ENCODE measurements at regions not wholly inside any gene's neighbourhood (a gene's known extent, or its start where the extent isn't known, plus 50 kb on each side); places are given as distances from the start of the nearest gene placed in this dataset.

- no peaks in the 10 kb centered on the region for H3K4me1 ChIP-seq (ENCODE audit: control insufficient read depth, insufficient read depth, low read length)
- H3K27me3 ChIP-seq (replicated peaks; ENCODE audit: control insufficient read depth, insufficient read depth, low read length): no peaks in the 10 kb centered on the region
- H3K36me3 ChIP-seq (ENCODE audit: control insufficient read depth, insufficient read depth, low read length, severe bottlenecking): no peaks in the 10 kb centered on the region
- no peak overlapping the region for H3K4me3 ChIP-seq (ENCODE audit: low read length)
- DNase-seq (ENCODE audit: low read depth): no peak
- H3K9ac ChIP-seq (ENCODE audit: low read length): no peak overlapping the region
- no peaks in the 10 kb centered on the region for H3K9me3 ChIP-seq (ENCODE audit: control insufficient read depth, low read length)
Observed at GRCh38 chr15:46441294-46442062, 806.6 kb downstream of the SQOR start.

- Histone ChIP-seq H3K4me3 (ENCODE audit: low read length) (no peak overlapping the region), H3K36me3 (ENCODE audit: control insufficient read depth, insufficient read depth, low read length, severe bottlenecking) (no peaks in the 10 kb centered on the region), H3K4me1 (ENCODE audit: control insufficient read depth, insufficient read depth, low read length) (no peaks in the 10 kb centered on the region), H3K9ac (ENCODE audit: low read length) (no peak overlapping the region), H3K27me3 (replicated peaks; ENCODE audit: control insufficient read depth, insufficient read depth, low read length) (no peaks in the 10 kb centered on the region), H3K9me3 (ENCODE audit: control insufficient read depth, low read length) (no peaks in the 10 kb centered on the region)
- DNase-seq (ENCODE audit: low read depth): no peak
Observed at GRCh38 chr15:46442184-46442583, 807.4 kb downstream of the SQOR start.

GRCh38 chr15:46442901-46443590 is 808.2 kb downstream of the SQOR start:
- Histone ChIP-seq H3K9ac (ENCODE audit: low read length) (no peak overlapping the region), H3K9me3 (ENCODE audit: control insufficient read depth, low read length) (no peaks in the 10 kb centered on the region), H3K4me1 (ENCODE audit: control insufficient read depth, insufficient read depth, low read length) (no peaks in the 10 kb centered on the region), H3K36me3 (ENCODE audit: control insufficient read depth, insufficient read depth, low read length, severe bottlenecking) (no peaks in the 10 kb centered on the region), H3K4me3 (ENCODE audit: low read length) (no peak overlapping the region), H3K27me3 (replicated peaks; ENCODE audit: control insufficient read depth, insufficient read depth, low read length) (no peaks in the 10 kb centered on the region)
- DNase-seq (ENCODE audit: low read depth): no peak

- Histone ChIP-seq H3K27me3 (replicated peaks; ENCODE audit: control insufficient read depth, insufficient read depth, low read length) (no peaks in the 10 kb centered on the region), H3K4me1 (ENCODE audit: control insufficient read depth, insufficient read depth, low read length) (no peaks in the 10 kb centered on the region), H3K9me3 (ENCODE audit: control insufficient read depth, low read length) (peaks cover 5% of the 10 kb centered on the region), H3K36me3 (ENCODE audit: control insufficient read depth, insufficient read depth, low read length, severe bottlenecking) (no peaks in the 10 kb centered on the region), H3K9ac (ENCODE audit: low read length) (no peak overlapping the region), H3K4me3 (ENCODE audit: low read length) (no peak overlapping the region)
- no peak for DNase-seq (ENCODE audit: low read depth)
Observed at GRCh38 chr15:46450112-46450809, 815.4 kb downstream of the SQOR start.

DNA sequence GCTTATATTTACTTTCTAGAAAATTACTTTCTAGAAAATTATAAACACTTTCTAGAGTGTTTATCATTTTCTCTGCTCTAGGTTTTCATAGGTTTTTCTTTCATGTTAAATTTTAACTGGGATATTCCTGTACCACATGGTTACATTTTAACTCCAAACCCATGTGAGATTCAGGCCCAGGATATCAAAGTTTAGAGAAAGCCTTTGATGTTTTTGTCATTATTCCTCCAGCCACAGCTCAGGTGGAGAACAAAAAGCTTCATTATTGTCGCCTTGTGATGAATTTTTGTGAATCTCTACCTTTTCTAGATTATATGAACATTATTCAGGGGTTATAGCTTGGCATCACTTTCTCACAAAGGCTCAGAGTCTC is 816.0 kb downstream of the SQOR start:
- Histone ChIP-seq H3K36me3 (ENCODE audit: control insufficient read depth, insufficient read depth, low read length, severe bottlenecking) (no peaks in the 10 kb centered on the region), H3K4me1 (ENCODE audit: control insufficient read depth, insufficient read depth, low read length) (no peaks in the 10 kb centered on the region), H3K9me3 (ENCODE audit: control insufficient read depth, low read length) (peaks cover 5% of the 10 kb centered on the region), H3K9ac (ENCODE audit: low read length) (no peak overlapping the region), H3K27me3 (replicated peaks; ENCODE audit: control insufficient read depth, insufficient read depth, low read length) (no peaks in the 10 kb centered on the region), H3K4me3 (ENCODE audit: low read length) (no peak overlapping the region)
- no peak for DNase-seq (ENCODE audit: low read depth)

- Histone ChIP-seq H3K9me3 (ENCODE audit: control insufficient read depth, low read length) (peaks cover 5% of the 10 kb centered on the region), H3K27me3 (replicated peaks; ENCODE audit: control insufficient read depth, insufficient read depth, low read length) (no peaks in the 10 kb centered on the region), H3K36me3 (ENCODE audit: control insufficient read depth, insufficient read depth, low read length, severe bottlenecking) (no peaks in the 10 kb centered on the region), H3K4me3 (ENCODE audit: low read length) (no peak overlapping the region), H3K4me1 (ENCODE audit: control insufficient read depth, insufficient read depth, low read length) (no peaks in the 10 kb centered on the region), H3K9ac (ENCODE audit: low read length) (no peak overlapping the region)
- no peak for DNase-seq (ENCODE audit: low read depth)
Observed at GRCh38 chr15:46452297-46452820, 817.5 kb downstream of the SQOR start.

DNA sequence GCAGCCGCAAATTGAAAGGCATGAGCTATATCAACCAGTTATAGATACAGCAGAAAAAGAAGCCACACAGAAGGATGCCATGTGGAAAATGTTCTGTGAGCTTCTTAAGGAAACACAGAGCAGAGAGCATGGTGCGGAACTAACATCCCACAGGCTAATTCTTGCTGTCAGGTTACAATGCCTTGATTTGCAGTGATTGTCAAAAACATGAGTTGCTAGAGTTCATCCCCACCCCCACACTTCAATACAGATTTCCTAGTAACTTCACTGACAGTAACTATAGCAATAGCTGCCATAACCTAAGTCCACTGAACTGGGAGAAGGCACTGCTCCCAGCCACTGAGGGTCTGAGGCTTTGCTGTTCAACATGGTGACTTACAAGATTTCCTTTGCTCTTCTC is 821.6 kb downstream of the SQOR start:
- H3K9me3 ChIP-seq (ENCODE audit: control insufficient read depth, low read length): no peaks in the 10 kb centered on the region
- no peak overlapping the region for H3K9ac ChIP-seq (ENCODE audit: low read length)
- H3K4me1 ChIP-seq (ENCODE audit: control insufficient read depth, insufficient read depth, low read length): no peaks in the 10 kb centered on the region
- no peak for DNase-seq (ENCODE audit: low read depth)
- no peak overlapping the region for H3K4me3 ChIP-seq (ENCODE audit: low read length)
- no peaks in the 10 kb centered on the region for H3K36me3 ChIP-seq (ENCODE audit: control insufficient read depth, insufficient read depth, low read length, severe bottlenecking)
- H3K27me3 ChIP-seq (replicated peaks; ENCODE audit: control insufficient read depth, insufficient read depth, low read length): no peaks in the 10 kb centered on the region

- Histone ChIP-seq H3K9ac (ENCODE audit: low read length) (no peak overlapping the region), H3K9me3 (ENCODE audit: control insufficient read depth, low read length) (no peaks in the 10 kb centered on the region), H3K4me1 (ENCODE audit: control insufficient read depth, insufficient read depth, low read length) (no peaks in the 10 kb centered on the region), H3K36me3 (ENCODE audit: control insufficient read depth, insufficient read depth, low read length, severe bottlenecking) (no peaks in the 10 kb centered on the region), H3K4me3 (ENCODE audit: low read length) (no peak overlapping the region), H3K27me3 (replicated peaks; ENCODE audit: control insufficient read depth, insufficient read depth, low read length) (no peaks in the 10 kb centered on the region)
- no peak for DNase-seq (ENCODE audit: low read depth)
Observed at GRCh38 chr15:46460431-46461094, 825.7 kb downstream of the SQOR start.

- no peak for DNase-seq (ENCODE audit: low read depth)
- Histone ChIP-seq H3K9me3 (ENCODE audit: control insufficient read depth, low read length) (no peaks in the 10 kb centered on the region), H3K4me3 (ENCODE audit: low read length) (no peak overlapping the region)
Observed at GRCh38 chr15:46461416-46461815, 826.6 kb downstream of the SQOR start.

DNA sequence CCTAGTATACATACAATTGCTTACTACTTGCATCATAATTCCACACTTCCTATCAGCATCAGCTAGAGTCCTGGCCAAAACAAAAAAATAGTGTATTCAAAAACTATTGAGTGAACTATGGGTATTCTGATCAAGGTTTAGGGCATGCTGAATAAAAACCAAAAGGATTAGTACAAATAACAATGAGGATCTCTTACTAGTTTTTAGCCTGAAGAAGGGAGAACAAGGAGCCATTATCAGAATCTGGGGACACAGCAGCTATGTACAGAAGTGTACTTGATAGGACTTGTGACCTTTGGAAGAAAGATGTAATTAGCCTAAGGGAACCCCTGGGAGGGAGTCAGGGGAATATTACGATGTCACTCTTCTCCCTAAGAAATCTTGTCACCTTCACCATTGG is 832.2 kb downstream of the SQOR start:
- no peak overlapping the region for H3K9ac ChIP-seq (ENCODE audit: low read length)
- H3K9me3 ChIP-seq (ENCODE audit: control insufficient read depth, low read length): peaks cover 4% of the 10 kb centered on the region
- no peak for DNase-seq (ENCODE audit: low read depth)
- no peaks in the 10 kb centered on the region for H3K27me3 ChIP-seq (replicated peaks; ENCODE audit: control insufficient read depth, insufficient read depth, low read length)
- no peaks in the 10 kb centered on the region for H3K36me3 ChIP-seq (ENCODE audit: control insufficient read depth, insufficient read depth, low read length, severe bottlenecking)
- no peak overlapping the region for H3K4me3 ChIP-seq (ENCODE audit: low read length)
- H3K4me1 ChIP-seq (ENCODE audit: control insufficient read depth, insufficient read depth, low read length): no peaks in the 10 kb centered on the region

More at GRCh38 chr15:46461416-46461815, 826.6 kb downstream of the SQOR start:
- no peaks in the 10 kb centered on the region for H3K36me3 ChIP-seq (ENCODE audit: control insufficient read depth, insufficient read depth, low read length, severe bottlenecking)
- H3K4me1 ChIP-seq (ENCODE audit: control insufficient read depth, insufficient read depth, low read length): no peaks in the 10 kb centered on the region
- no peaks in the 10 kb centered on the region for H3K27me3 ChIP-seq (replicated peaks; ENCODE audit: control insufficient read depth, insufficient read depth, low read length)
- no peak overlapping the region for H3K9ac ChIP-seq (ENCODE audit: low read length)

GRCh38 chr15:46471096-46471495 is 836.3 kb downstream of the SQOR start:
- Histone ChIP-seq H3K36me3 (ENCODE audit: control insufficient read depth, insufficient read depth, low read length, severe bottlenecking) (no peaks in the 10 kb centered on the region), H3K9ac (ENCODE audit: low read length) (no peak overlapping the region), H3K9me3 (ENCODE audit: control insufficient read depth, low read length) (peaks cover 4% of the 10 kb centered on the region), H3K27me3 (replicated peaks; ENCODE audit: control insufficient read depth, insufficient read depth, low read length) (no peaks in the 10 kb centered on the region), H3K4me3 (ENCODE audit: low read length) (no peak overlapping the region), H3K4me1 (ENCODE audit: control insufficient read depth, insufficient read depth, low read length) (no peaks in the 10 kb centered on the region)
- DNase-seq (ENCODE audit: low read depth): no peak

All from adipocyte (in vitro differentiated cells).